Tibial nerve (tissue), 4 donors: ENCODE measurements at regions not wholly inside any gene's neighbourhood (a gene's known extent, or its start where the extent isn't known, plus 50 kb on each side); places are given as distances from the start of the nearest gene placed in this dataset.

ENCODE experiments used
- CTCF ChIP-seq, 5 experiments: fragments of 200-600 bp in 3 of 5; fragments of 450-650 bp in 2 of 5; sonication (generic) in 3 of 5; IDR thresholded peaks; one replicate each; pipeline ENCODE4 v1.5.1; 2016 to 2019; ENCODE audit warnings: antibody characterized with exemption in 5 of 5, mild to moderate bottlenecking in 3 of 5, moderate library complexity in 2 of 5
- EP300 ChIP-seq, 2 donors: sonication (generic); formaldehyde crosslinking; IDR thresholded peaks; one replicate each; pipeline ENCODE4 v1.6.1; 2017; ENCODE audit warnings: antibody characterized with exemption in 2 of 2, mild to moderate bottlenecking in 1 of 2
- POLR2A ChIP-seq, 2 donors: fragments of 450-650 bp; IDR thresholded peaks; one replicate each; pipeline ENCODE4 v1.6.1; 2017; ENCODE audit warnings: antibody characterized with exemption in 2 of 2, mild to moderate bottlenecking in 2 of 2, moderate library complexity in 2 of 2

- TF ChIP-seq POLR2A (IDR thresholded peaks at IDR 0.05) (no peak), CTCF (IDR thresholded peaks at IDR 0.05) (no peak), EP300 (IDR thresholded peaks at IDR 0.05) (no peak)
These were observed 355.0 kb downstream of the DSC3 start for GRCh38 chr18:30687501-30687900.
